Ovary (tissue), 3 donors: ENCODE measurements at regions not wholly inside any gene's neighbourhood (a gene's known extent, or its start where the extent isn't known, plus 50 kb on each side); places are given as distances from the start of the nearest gene placed in this dataset.

ENCODE experiments used
- CTCF ChIP-seq, 3 donors: fragments of 450-650 bp in 2 of 3; fragments of 200-600 bp in 1 of 3; IDR thresholded peaks; one replicate each; pipeline versions ENCODE4 v1.5.1 to v1.8.0; 2016 to 2022; ENCODE audit warnings: antibody characterized with exemption in 3 of 3, mild to moderate bottlenecking in 1 of 3
- POLR2A ChIP-seq: fragments of 450-650 bp; IDR thresholded peaks from one replicate; pipeline ENCODE4 v1.6.1; 2017; ENCODE audit warnings: antibody characterized with exemption, mild to moderate bottlenecking, moderate library complexity
- donor health status: DM: no; HTN: no; CAD: no.

- no peak for TF ChIP-seq POLR2A
- no peak for TF ChIP-seq CTCF (IDR thresholded peaks at IDR 0.05)
Observed at GRCh38 chr7:153170287-153170686, 410.7 kb downstream of the ACTR3B start.
